ENCODE measurements at regions not wholly inside any gene's neighbourhood (a gene's known extent, or its start where the extent isn't known, plus 50 kb on each side); places are given as distances from the start of the nearest gene placed in this dataset.
"Not testable (repeated sequence)": the region's sequence is repeated elsewhere in the genome, so short reads cannot be mapped to it uniquely, and the experiment has no call there.

DNA sequence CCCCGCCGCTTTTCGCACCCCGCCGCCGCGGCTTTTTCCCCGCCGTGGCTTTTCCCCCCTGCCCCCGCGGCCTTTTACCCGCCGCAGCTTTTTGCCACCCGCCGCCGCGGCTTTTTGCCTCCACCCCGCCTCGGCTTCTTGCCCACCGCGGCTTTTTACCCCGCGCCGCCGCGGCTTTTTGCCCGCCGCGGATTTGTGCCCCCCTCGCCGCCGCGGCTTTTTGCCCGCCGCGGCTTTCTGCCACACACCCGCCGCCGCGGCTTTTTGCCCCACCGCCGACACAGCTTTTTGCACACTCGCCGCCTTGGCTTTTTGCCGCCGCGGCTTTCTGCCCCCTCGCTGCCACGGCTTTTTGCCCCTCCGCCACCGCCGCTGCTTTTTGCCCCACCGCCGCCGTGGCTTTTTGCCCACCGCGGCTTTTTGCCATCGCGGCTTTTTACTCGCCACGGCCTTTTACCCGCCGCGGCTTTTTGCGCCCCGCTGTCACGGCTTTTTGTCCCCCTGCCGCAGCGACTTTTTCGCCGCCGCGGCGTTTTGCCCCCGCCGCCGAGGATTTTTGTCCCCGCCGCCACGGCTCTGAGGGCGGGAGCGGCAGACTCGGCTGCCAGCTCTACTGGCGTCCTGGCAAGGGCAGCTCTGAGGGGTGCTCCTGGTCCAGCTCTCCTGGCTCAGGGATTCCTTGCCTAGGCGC lies 473.6 kb downstream of the FAM72C start:
- not testable (repeated sequence) for TF ChIP-seq POLR2A (IDR thresholded peaks at IDR 0.05; ENCODE audit: low read depth); POLR2AphosphoS5 (IDR thresholded peaks at IDR 0.05)
- TF ChIP-seq, protein P1, sequence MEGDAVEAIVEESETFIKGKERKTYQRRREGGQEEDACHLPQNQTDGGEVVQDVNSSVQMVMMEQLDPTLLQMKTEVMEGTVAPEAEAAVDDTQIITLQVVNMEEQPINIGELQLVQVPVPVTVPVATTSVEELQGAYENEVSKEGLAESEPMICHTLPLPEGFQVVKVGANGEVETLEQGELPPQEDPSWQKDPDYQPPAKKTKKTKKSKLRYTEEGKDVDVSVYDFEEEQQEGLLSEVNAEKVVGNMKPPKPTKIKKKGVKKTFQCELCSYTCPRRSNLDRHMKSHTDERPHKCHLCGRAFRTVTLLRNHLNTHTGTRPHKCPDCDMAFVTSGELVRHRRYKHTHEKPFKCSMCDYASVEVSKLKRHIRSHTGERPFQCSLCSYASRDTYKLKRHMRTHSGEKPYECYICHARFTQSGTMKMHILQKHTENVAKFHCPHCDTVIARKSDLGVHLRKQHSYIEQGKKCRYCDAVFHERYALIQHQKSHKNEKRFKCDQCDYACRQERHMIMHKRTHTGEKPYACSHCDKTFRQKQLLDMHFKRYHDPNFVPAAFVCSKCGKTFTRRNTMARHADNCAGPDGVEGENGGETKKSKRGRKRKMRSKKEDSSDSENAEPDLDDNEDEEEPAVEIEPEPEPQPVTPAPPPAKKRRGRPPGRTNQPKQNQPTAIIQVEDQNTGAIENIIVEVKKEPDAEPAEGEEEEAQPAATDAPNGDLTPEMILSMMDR (IDR thresholded peaks at IDR 0.05), result not testable (repeated sequence)
